Heart right ventricle (tissue), 16 donors: ENCODE measurements at regions not wholly inside any gene's neighbourhood (a gene's known extent, or its start where the extent isn't known, plus 50 kb on each side); places are given as distances from the start of the nearest gene placed in this dataset.
A peak's percentile ranks its signal among the peaks of the same experiment; 100 is the strongest.
"Not testable (repeated sequence)": the region's sequence is repeated elsewhere in the genome, so short reads cannot be mapped to it uniquely, and the experiment has no call there.

ENCODE experiments used
- ATAC-seq, 8 donors: fragments of 200-7000 bp; cut with Tn5 transposase; one replicate each; pipeline ENCODE4 v1.9.1; 2020; ENCODE audit warnings: mild to moderate bottlenecking in 8 of 8, moderate library complexity in 8 of 8, moderate number of reproducible peaks in 1 of 8
- DNase-seq, 2 donors: peaks; one replicate each; pipeline ENCODE4 v3.0.0-alpha.2; 2020
- H3K27ac ChIP-seq, 10 donors: fragments of 200-600 bp; sonication (generic) in 2 of 10; one replicate each; pipeline versions ENCODE4 v1.5.0 to v1.8.0; 2020 to 2022; ENCODE audit warnings: mild to moderate bottlenecking in 3 of 10
- H3K27me3 ChIP-seq, 7 donors: fragments of 200-600 bp; one replicate each; pipeline ENCODE4 v1.8.0; 2021 to 2022; ENCODE audit warnings: mild to moderate bottlenecking in 2 of 7
- H3K36me3 ChIP-seq, 9 donors: fragments of 200-600 bp; sonication (generic) in 1 of 9; one replicate each; pipeline versions ENCODE4 v1.5.0 to v1.8.0; 2020 to 2022; ENCODE audit warnings: mild to moderate bottlenecking in 2 of 9
- H3K4me1 ChIP-seq, 9 donors: fragments of 200-600 bp; sonication (generic) in 1 of 9; one replicate each; pipeline versions ENCODE4 v1.5.0 to v1.8.0; 2020 to 2022; ENCODE audit warnings: mild to moderate bottlenecking in 4 of 9
- H3K4me3 ChIP-seq, 10 donors: fragments of 200-600 bp; sonication (generic) in 2 of 10; one replicate each; pipeline versions ENCODE4 v1.5.0 to v1.8.0; 2020 to 2022; ENCODE audit warnings: mild to moderate bottlenecking in 7 of 10, moderate library complexity in 2 of 10
- H3K9me3 ChIP-seq, 11 donors: fragments of 200-600 bp in 10 of 11; sonication (generic) in 2 of 11; one replicate each; pipeline versions ENCODE4 v1.5.0 to v1.8.0; 2013 to 2022; ENCODE audit warnings: mild to moderate bottlenecking in 2 of 11, control low read depth in 1 of 11, moderate library complexity in 1 of 11
- CTCF ChIP-seq, 9 donors: fragments of 200-600 bp; sonication (generic) in 2 of 9; IDR thresholded peaks; one replicate each; pipeline versions ENCODE4 v1.5.0 to v1.8.0; 2021 to 2022; ENCODE audit warnings: antibody characterized with exemption in 9 of 9, mild to moderate bottlenecking in 5 of 9, moderate library complexity in 1 of 9
- WGBS, 2 donors: extraction: QIAGEN DNeasy Blood & Tissue Kit; methylation state at CpG; one replicate each; pipeline ENCODE4 v1.1.7; 2013; ENCODE audit warnings: inconsistent platforms in 1 of 2; 5-methylcytosine and 5-hydroxymethylcytosine counted together
- intact Hi-C, 10 donors: fragments of 100-400 bp; cut with DNase I; formaldehyde crosslinking; loops; one replicate each; pipeline versions ENCODE4 v1.11.1 to v1.14.2; 2022
- donor health status: Arrhythmogenic right ventricular cardiomyopathy.
- donor health status: ischemic (EF 13 %, LVEDD 7.1; RV severe dilation, severe dysfunction).
- donor health status: healthy with polysubstance abuse.
- donor health status: DM: no; HTN: yes; CAD: no.
- donor health status: DM: no; HTN: no; CAD: no.
- donor health status: ischemic (EF 25% LVEDD 6.9; RV normal size, moderate dysfunction).
- donor health status: ischemic (EF 25% LVEDD 5.7; RV mildly dilated, moderate dysfunction).
- donor health status: healthy.
- donor health status: DM: yes; HTN: yes; CAD: no.
- donor health status: Ischemic cardiomyopathy.
- donor health status: ischemic (EF 35%, LVEDD 5.7; RV mildly dilated, moderate dysfunction).
- donor health status: nonischemic (EF 11% LVEDD 7.7; RV severe dilation, severe dysfunction).
- donor health status: DM: yes; HTN: yes; CAD: no.
- donor health status: PGD.
- donor health status: ischemic (EF 29% LVEDD 5.4; RV normal size, mild dysfunction).
- donor health status: nonischemic (EF 23%, LVEDD 6.1; RV moderate dilation, normal function).

GRCh38 chr12:47361389-47362021 is 281.7 kb upstream of the AMIGO2 start:
- ATAC-seq (peak; percentile 43 to 90 (median 78)), DNase-seq (peak in 1 of 2 donors; percentile 42)
- peaks cover 0 to 49% (median 16%) of the 10 kb centered on the region in 9 donors for H3K4me1 ChIP-seq
- peaks cover 0 to 4% (median 0%) of the 10 kb centered on the region in 11 donors for H3K9me3 ChIP-seq
- intact Hi-C loops = no loop called here
- H3K36me3 ChIP-seq = no peaks in the 10 kb centered on the region
- H3K27me3 ChIP-seq = peaks cover 0 to 5% (median 0%) of the 10 kb centered on the region in 7 donors
- WGBS, 2 donors = 55 to 56% methylated on average over 7 of the region's 7 CpGs
- H3K4me3 ChIP-seq = peak overlapping the region in 1 of 10 donors; percentile 8
- H3K27ac ChIP-seq = peak overlapping the region; percentile 34 to 87 (median 67)
- peak in 2 of 9 donors; percentile 6 to 12 for TF ChIP-seq CTCF (IDR thresholded peaks at IDR 0.05)

GRCh38 chr12:47360771-47361388 is 281.1 kb upstream of the AMIGO2 start:
- Histone ChIP-seq H3K4me1 (peaks cover 0 to 52% (median 16%) of the 10 kb centered on the region in 9 donors), H3K27me3 (peaks cover 0 to 5% (median 0%) of the 10 kb centered on the region in 7 donors), H3K27ac (peak overlapping the region in 9 of 10 donors; percentile 62 to 87 (median 67)), H3K4me3 (peak overlapping the region in 1 of 10 donors; percentile 8), H3K9me3 (peaks cover 0 to 4% (median 0%) of the 10 kb centered on the region in 11 donors), H3K36me3 (no peaks in the 10 kb centered on the region)
- no peak for TF ChIP-seq CTCF (IDR thresholded peaks at IDR 0.05)
- ATAC-seq = peak; percentile 61 to 91 (median 78)
- peak in 1 of 2 donors; percentile 15 for DNase-seq
- WGBS, 2 donors = 24 to 26% methylated on average over 4 of the region's 4 CpGs
- intact Hi-C loops = no loop called here

GRCh38 chr12:47360093-47360480 is 280.3 kb upstream of the AMIGO2 start:
- TF ChIP-seq CTCF (IDR thresholded peaks at IDR 0.05) = no peak
- DNase-seq (no peak), ATAC-seq (no peak)
- Histone ChIP-seq H3K36me3 (no peaks in the 10 kb centered on the region), H3K4me3 (no peak overlapping the region), H3K27ac (peak overlapping the region in 9 of 10 donors; percentile 26 to 87 (median 67)), H3K4me1 (peaks cover 0 to 58% (median 16%) of the 10 kb centered on the region in 9 donors), H3K27me3 (peaks cover 0 to 5% (median 0%) of the 10 kb centered on the region in 7 donors), H3K9me3 (peaks cover 0 to 4% (median 0%) of the 10 kb centered on the region in 11 donors)
- 64 to 67% methylated on average over 1 of the region's 1 CpG for WGBS, 2 donors
- intact Hi-C loops = no loop called here

- peaks cover 0 to 58% (median 16%) of the 10 kb centered on the region in 9 donors for H3K4me1 ChIP-seq
- ATAC-seq = no peak
- no peak for DNase-seq
- H3K27ac ChIP-seq = peak overlapping the region in 4 of 10 donors; percentile 26 to 87 (median 79)
- H3K27me3 ChIP-seq = peaks cover 0 to 2% (median 0%) of the 10 kb centered on the region in 7 donors
- TF ChIP-seq CTCF (IDR thresholded peaks at IDR 0.05) = no peak
- no peak overlapping the region for H3K4me3 ChIP-seq
- intact Hi-C loops = no loop called here
- 94 to 95% methylated on average over 7 of the region's 7 CpGs for WGBS, 2 donors
- peaks cover 0 to 4% (median 0%) of the 10 kb centered on the region in 11 donors for H3K9me3 ChIP-seq
- no peaks in the 10 kb centered on the region for H3K36me3 ChIP-seq
Observed at GRCh38 chr12:47359310-47360092, 279.7 kb upstream of the AMIGO2 start.

- ATAC-seq, H3K36me3 ChIP-seq, H3K9me3 ChIP-seq, H3K4me3 ChIP-seq, intact Hi-C loops, H3K27me3 ChIP-seq, DNase-seq: not testable (repeated sequence)
- WGBS, 2 donors = 87 to 91% methylated on average over 8 of the region's 8 CpGs
- Histone ChIP-seq H3K4me1 (peaks cover 0 to 44% (median 10%) of the 10 kb centered on the region in 9 donors), H3K27ac (peak overlapping the region in 2 of 10 donors; percentile 23 to 76)
Observed at GRCh38 chr12:47357006-47357405, 277.2 kb upstream of the AMIGO2 start.
